Subcutaneous abdominal adipose tissue (tissue), 5 donors: ENCODE measurements at regions not wholly inside any gene's neighbourhood (a gene's known extent, or its start where the extent isn't known, plus 50 kb on each side); places are given as distances from the start of the nearest gene placed in this dataset.
A peak's percentile ranks its signal among the peaks of the same experiment; 100 is the strongest.
"Not testable (repeated sequence)": the region's sequence is repeated elsewhere in the genome, so short reads cannot be mapped to it uniquely, and the experiment has no call there.

ENCODE experiments used
- H3K27ac ChIP-seq: one replicate; pipeline ENCODE4 v1.7.0; 2013; ENCODE audit warnings: low read depth, mild to moderate bottlenecking, inconsistent platforms, low read length, moderate library complexity
- H3K27me3 ChIP-seq, 5 donors: one replicate each; pipeline ENCODE4 v1.7.0; 2013; ENCODE audit warnings: low read length in 5 of 5, inconsistent platforms in 1 of 5; ENCODE audit not compliant: control insufficient read depth in 5 of 5, insufficient read depth in 4 of 5
- H3K36me3 ChIP-seq, 5 donors: one replicate each; pipeline ENCODE4 v1.7.0; 2013; ENCODE audit warnings: low read length in 5 of 5; ENCODE audit not compliant: control insufficient read depth in 5 of 5, insufficient read depth in 5 of 5
- H3K4me1 ChIP-seq, 5 donors: one replicate each; pipeline ENCODE4 v1.7.0; 2013; ENCODE audit warnings: low read length in 5 of 5, mild to moderate bottlenecking in 3 of 5, moderate library complexity in 1 of 5; ENCODE audit not compliant: control insufficient read depth in 5 of 5, insufficient read depth in 5 of 5
- H3K4me3 ChIP-seq, 5 donors: one replicate each; pipeline ENCODE4 v1.7.0; 2013; ENCODE audit warnings: low read length in 5 of 5, low read depth in 1 of 5
- H3K9ac ChIP-seq, 5 donors: one replicate each; pipeline ENCODE4 v1.7.0; 2013; ENCODE audit warnings: low read length in 5 of 5, mild to moderate bottlenecking in 4 of 5, moderate library complexity in 3 of 5
- H3K9me3 ChIP-seq, 5 donors: one replicate each; pipeline ENCODE4 v1.7.0; 2013; ENCODE audit warnings: low read length in 5 of 5; ENCODE audit not compliant: control insufficient read depth in 5 of 5
- donor health status: healthy.
- donor health status: healthy.
- donor health status: healthy.
- donor health status: healthy.
- donor health status: healthy.

GRCh38 chr22:11561744-11562143 lies 3966.2 kb upstream of the OR11H1 start:
- H3K9ac ChIP-seq, H3K27ac ChIP-seq, H3K9me3 ChIP-seq, H3K4me1 ChIP-seq, H3K36me3 ChIP-seq, H3K27me3 ChIP-seq: not testable (repeated sequence)
- peak overlapping the region in 1 of 5 donors; percentile 25 for H3K4me3 ChIP-seq

GRCh38 chr22:11568837-11569563 lies 3959.0 kb upstream of the OR11H1 start:
- H3K9me3 ChIP-seq = peaks cover 0 to 40% (median 15%) of the 10 kb centered on the region in 5 donors
- not testable (repeated sequence) for H3K4me3 ChIP-seq, H3K9ac ChIP-seq, H3K27me3 ChIP-seq, H3K36me3 ChIP-seq, H3K4me1 ChIP-seq, H3K27ac ChIP-seq

- H3K9me3 ChIP-seq = peaks cover 0 to 46% (median 20%) of the 10 kb centered on the region in 5 donors
- not testable (repeated sequence) for H3K4me1 ChIP-seq, H3K27me3 ChIP-seq
These were observed 3958.4 kb upstream of the OR11H1 start for GRCh38 chr22:11569564-11569940.

GRCh38 chr22:11573154-11573553 lies 3954.8 kb upstream of the OR11H1 start:
- not testable (repeated sequence) for H3K4me3 ChIP-seq, H3K4me1 ChIP-seq, H3K27ac ChIP-seq, H3K36me3 ChIP-seq, H3K27me3 ChIP-seq, H3K9ac ChIP-seq
- peaks cover 0 to 56% (median 31%) of the 10 kb centered on the region in 5 donors for H3K9me3 ChIP-seq

More at GRCh38 chr22:11569564-11569940, 3958.4 kb upstream of the OR11H1 start:
- H3K4me3 ChIP-seq, H3K9ac ChIP-seq, H3K36me3 ChIP-seq, H3K27ac ChIP-seq: not testable (repeated sequence)

GRCh38 chr22:11574231-11574630 lies 3953.8 kb upstream of the OR11H1 start:
- H3K9me3 ChIP-seq = peaks cover 0 to 56% (median 35%) of the 10 kb centered on the region in 5 donors
- not testable (repeated sequence) for H3K4me1 ChIP-seq, H3K27me3 ChIP-seq, H3K27ac ChIP-seq, H3K36me3 ChIP-seq, H3K9ac ChIP-seq
- peak overlapping the region in 3 of 5 donors; percentile 13 to 28 (median 18) for H3K4me3 ChIP-seq

- not testable (repeated sequence) for H3K4me1 ChIP-seq, H3K36me3 ChIP-seq, H3K27ac ChIP-seq, H3K9ac ChIP-seq, H3K27me3 ChIP-seq
- Histone ChIP-seq H3K4me3 (peak overlapping the region in 2 of 5 donors; percentile 18 to 28), H3K9me3 (peaks cover 0 to 51% (median 36%) of the 10 kb centered on the region in 5 donors)
These were observed 3953.3 kb upstream of the OR11H1 start for GRCh38 chr22:11574659-11575058.

GRCh38 chr22:11576740-11577139 lies 3951.3 kb upstream of the OR11H1 start:
- H3K9me3 ChIP-seq = peaks cover 0 to 48% (median 34%) of the 10 kb centered on the region in 5 donors
- not testable (repeated sequence) for H3K27ac ChIP-seq, H3K36me3 ChIP-seq, H3K4me1 ChIP-seq, H3K4me3 ChIP-seq, H3K27me3 ChIP-seq, H3K9ac ChIP-seq

GRCh38 chr22:11578115-11578514 lies 3949.9 kb upstream of the OR11H1 start:
- H3K9me3 ChIP-seq = peaks cover 0 to 49% (median 30%) of the 10 kb centered on the region in 5 donors
- H3K4me3 ChIP-seq, H3K4me1 ChIP-seq, H3K27me3 ChIP-seq, H3K9ac ChIP-seq, H3K36me3 ChIP-seq, H3K27ac ChIP-seq: not testable (repeated sequence)

- H3K4me1 ChIP-seq, H3K9ac ChIP-seq, H3K27ac ChIP-seq, H3K36me3 ChIP-seq, H3K4me3 ChIP-seq, H3K27me3 ChIP-seq: not testable (repeated sequence)
- peaks cover 0 to 46% (median 28%) of the 10 kb centered on the region in 5 donors for H3K9me3 ChIP-seq
These were observed 3949.4 kb upstream of the OR11H1 start for GRCh38 chr22:11578551-11578950.

GRCh38 chr22:11582048-11582447 lies 3945.9 kb upstream of the OR11H1 start:
- H3K27ac ChIP-seq, H3K27me3 ChIP-seq, H3K4me3 ChIP-seq, H3K36me3 ChIP-seq, H3K4me1 ChIP-seq, H3K9ac ChIP-seq: not testable (repeated sequence)
- H3K9me3 ChIP-seq = peaks cover 0 to 41% (median 16%) of the 10 kb centered on the region in 5 donors
